Epithelial cell of proximal tubule (primary cell): ENCODE measurements at regions not wholly inside any gene's neighbourhood (a gene's known extent, or its start where the extent isn't known, plus 50 kb on each side); places are given as distances from the start of the nearest gene placed in this dataset.

Source experiments
- DNase-seq: peaks from one replicate; pipeline ENCODE4 v3.0.0-alpha.2; 2011; ENCODE audit warnings: low read depth
- H3K4me3 ChIP-seq: 2 replicates; pipeline ENCODE4 v1.5.1; 2011; ENCODE audit warnings: low read depth, mild to moderate bottlenecking, low read length
- TF ChIP-seq, protein P1 (sequence below): conservative IDR thresholded peaks from 2 replicates; pipeline ENCODE4 v1.5.1; 2012; ENCODE audit warnings: low read depth, mild to moderate bottlenecking, low read length

DNA sequence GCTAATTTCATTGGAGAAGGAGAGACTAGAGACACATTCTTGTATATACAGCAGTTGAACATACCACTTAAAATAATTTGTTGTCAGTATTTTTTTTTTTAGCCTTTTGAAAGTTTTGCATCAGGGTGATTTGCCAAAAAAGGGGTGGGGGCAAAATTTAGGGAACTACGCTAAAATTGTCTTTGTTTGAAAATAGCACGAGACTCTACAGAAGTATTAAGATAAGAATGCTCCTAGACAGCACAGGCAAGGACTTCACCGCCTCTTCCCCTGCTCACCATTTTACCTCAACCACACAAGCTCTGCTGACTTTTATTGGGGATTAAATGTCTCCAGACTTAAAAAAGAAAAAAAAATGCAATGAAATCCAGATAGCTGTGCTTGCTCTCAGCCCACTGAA lies 236.1 kb upstream of the USP25 start:
- H3K4me3 ChIP-seq = no peak overlapping the region
- TF ChIP-seq, protein P1, sequence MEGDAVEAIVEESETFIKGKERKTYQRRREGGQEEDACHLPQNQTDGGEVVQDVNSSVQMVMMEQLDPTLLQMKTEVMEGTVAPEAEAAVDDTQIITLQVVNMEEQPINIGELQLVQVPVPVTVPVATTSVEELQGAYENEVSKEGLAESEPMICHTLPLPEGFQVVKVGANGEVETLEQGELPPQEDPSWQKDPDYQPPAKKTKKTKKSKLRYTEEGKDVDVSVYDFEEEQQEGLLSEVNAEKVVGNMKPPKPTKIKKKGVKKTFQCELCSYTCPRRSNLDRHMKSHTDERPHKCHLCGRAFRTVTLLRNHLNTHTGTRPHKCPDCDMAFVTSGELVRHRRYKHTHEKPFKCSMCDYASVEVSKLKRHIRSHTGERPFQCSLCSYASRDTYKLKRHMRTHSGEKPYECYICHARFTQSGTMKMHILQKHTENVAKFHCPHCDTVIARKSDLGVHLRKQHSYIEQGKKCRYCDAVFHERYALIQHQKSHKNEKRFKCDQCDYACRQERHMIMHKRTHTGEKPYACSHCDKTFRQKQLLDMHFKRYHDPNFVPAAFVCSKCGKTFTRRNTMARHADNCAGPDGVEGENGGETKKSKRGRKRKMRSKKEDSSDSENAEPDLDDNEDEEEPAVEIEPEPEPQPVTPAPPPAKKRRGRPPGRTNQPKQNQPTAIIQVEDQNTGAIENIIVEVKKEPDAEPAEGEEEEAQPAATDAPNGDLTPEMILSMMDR = no peak
- no peak for DNase-seq

DNA sequence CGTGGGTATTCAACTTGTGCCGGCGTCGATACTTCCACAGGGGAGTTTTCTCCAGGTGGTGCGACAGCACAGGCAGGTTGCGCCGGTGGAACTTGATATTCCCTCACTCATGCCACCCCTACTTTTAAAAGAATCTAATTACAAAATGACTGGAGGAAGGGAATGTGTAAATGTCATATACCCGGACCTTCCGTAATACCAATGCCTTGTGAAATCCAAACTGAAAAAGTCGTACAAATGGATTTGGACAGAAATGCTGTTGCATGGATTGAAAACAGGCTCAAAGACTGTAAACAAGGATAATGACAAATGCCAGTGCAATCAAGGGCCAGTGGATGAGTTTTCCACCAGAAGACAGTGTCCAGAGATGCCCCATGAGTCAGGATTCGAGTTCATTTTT lies 235.3 kb upstream of the USP25 start:
- TF ChIP-seq, protein P1 = no peak
- no peak for DNase-seq
- no peak overlapping the region for H3K4me3 ChIP-seq

DNA sequence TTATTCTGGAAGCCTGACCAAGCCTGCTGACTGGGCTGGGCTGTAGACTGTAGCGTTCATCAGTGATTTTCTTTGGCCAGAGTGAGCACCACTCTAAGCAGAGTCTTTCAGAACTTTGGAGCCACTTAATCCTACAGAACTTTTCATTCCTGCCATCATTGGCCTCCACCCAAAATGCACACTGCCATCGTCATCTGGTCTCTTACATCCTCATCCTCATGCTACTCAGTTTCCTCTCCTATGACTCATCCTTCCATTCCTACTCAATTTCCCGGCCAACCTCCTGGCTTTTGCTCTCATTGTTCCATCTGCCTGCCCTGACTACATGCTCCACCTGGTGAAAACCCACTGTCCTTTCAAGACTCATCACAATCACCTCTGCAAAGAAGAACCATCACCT lies 233.8 kb upstream of the USP25 start:
- no peak overlapping the region for H3K4me3 ChIP-seq
- TF ChIP-seq, protein P1 = peak; percentile 16
- DNase-seq = no peak

DNA sequence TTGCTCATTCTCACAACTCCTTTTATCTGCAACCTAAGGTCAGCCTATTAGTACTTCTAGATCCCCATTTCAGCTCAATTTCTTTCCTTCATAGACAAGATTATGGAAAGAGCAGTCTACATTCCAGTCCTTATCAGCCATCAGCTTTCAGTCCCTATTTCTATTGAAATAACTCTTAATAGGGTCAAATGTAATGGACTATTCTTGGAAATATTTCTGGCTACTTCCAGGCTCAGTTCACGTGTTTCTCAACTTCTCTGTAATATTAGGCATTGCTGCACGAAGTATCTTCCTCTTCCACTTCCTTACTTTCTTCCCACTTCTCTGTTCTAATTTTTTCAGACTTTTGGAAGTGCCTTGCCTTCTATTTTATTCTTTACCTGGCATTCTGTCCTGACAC lies 232.9 kb upstream of the USP25 start:
- TF ChIP-seq, protein P1 = no peak
- no peak overlapping the region for H3K4me3 ChIP-seq
- DNase-seq = no peak

DNA sequence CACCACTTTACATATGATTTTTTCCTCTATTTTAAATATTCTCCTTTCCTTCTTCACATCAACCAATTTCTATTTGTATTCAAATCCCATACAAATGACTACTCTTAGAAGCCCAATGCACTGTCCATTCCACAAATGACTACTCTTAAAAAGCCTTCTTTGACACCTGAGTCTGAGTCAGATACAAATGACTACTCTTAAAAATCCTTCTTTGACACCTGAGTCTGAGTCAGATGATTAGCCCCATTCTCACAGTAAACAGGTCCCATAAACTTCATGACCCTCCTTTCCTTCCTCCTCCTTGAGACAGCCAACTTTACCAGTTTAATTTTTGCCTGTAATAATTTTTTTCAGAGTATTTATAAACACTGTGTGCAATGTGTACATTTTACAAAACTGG lies 231.3 kb upstream of the USP25 start:
- no peak overlapping the region for H3K4me3 ChIP-seq
- DNase-seq = no peak

DNA sequence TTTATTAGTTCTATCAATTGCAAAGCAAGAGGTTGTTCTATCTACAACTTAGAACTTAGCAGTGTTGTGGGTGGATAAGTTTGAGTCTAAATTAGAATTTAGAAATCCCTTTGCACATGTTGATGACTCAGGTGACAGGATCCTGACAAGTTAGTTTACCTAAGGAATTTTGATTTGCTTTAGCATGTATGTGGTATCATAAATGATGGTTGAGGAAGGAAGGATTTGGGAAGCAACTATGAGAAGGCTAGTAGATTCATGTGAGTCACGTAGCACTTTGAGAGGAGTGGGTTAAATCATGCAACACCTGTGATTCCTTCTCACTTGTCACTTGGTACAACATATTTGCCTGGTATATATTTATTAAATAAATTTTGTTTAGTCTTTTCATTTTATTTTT lies 223.7 kb upstream of the USP25 start:
- DNase-seq = no peak
- TF ChIP-seq, protein P1 = no peak
- no peak overlapping the region for H3K4me3 ChIP-seq

More for the DNA sequence above, 231.3 kb upstream of the USP25 start:
- TF ChIP-seq, protein P1 = no peak

DNA sequence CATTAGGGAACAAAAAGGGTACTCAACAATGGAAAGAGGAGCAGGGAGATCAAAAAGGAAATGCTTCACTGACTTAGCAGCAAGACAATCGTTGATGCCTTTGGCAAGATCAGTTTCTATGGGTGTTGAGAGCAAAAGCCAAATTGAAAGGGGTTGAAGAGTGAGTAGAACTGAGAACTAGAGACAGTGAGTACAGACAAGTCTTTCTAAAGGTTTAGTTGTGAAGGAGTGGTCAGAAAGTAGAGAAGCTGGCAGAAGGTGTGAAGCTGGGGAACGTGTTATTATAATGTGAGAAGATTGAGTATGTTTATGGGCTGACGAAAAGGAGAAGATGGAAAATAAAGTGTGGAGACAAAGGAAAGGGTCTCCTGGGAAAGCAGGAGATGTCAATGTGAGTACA lies 221.2 kb upstream of the USP25 start:
- DNase-seq = no peak
- TF ChIP-seq, protein P1 = no peak
- H3K4me3 ChIP-seq = no peak overlapping the region
